ENCODE measurements at regions not wholly inside any gene's neighbourhood (a gene's known extent, or its start where the extent isn't known, plus 50 kb on each side); places are given as distances from the start of the nearest gene placed in this dataset.

DNA sequence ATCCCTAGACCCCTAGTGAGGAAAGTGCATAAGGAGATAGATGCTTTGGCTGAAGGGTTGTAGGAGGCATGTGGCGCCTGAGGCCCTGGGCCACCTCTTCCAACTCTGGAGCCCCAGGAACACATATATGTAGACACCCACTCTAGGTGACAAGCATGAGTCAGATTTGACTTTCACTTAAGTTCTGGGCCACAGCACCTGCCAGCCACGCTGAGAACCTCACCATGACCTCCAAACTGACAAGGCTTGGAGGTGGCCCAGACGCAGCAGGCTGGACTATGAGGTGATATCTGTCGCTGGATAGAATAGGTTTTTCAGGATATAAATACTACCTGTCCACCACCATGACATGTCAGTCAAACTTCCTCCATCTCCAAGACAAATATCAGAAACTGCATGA, 894.0 kb upstream of the ZNF722 start:
- Histone ChIP-seq H3K27ac (ENCODE audit: low read depth in 1 of 2, low read length in 2 of 2) (no peak overlapping the region), H3K4me1 (ENCODE audit: control insufficient read depth in 1 of 2, insufficient read depth in 2 of 2, low read length in 2 of 2) (no peaks in the 10 kb centered on the region), H3K4me3 (replicated peaks in 1 of 3; ENCODE audit: low read depth in 2 of 3, low read length in 3 of 3) (no peak overlapping the region), H2AFZ (ENCODE audit: insufficient read depth, low read depth, low read length, poor library complexity, severe bottlenecking) (no peak overlapping the region), H3K27me3 (ENCODE audit: control insufficient read depth in 2 of 2, insufficient read depth in 2 of 2, low read length in 2 of 2) (no peaks in the 10 kb centered on the region), H3K4me2 (replicated peaks; ENCODE audit: extremely low read depth, low read length, poor library complexity, severe bottlenecking) (no peak overlapping the region), H3K79me2 (ENCODE audit: insufficient read depth, low read length) (no peaks in the 10 kb centered on the region), H3K36me3 (replicated peaks in 1 of 2; ENCODE audit: control insufficient read depth in 1 of 2, insufficient read depth in 2 of 2, low read length in 2 of 2) (no peaks in the 10 kb centered on the region), H4K20me1 (ENCODE audit: insufficient read depth, low read length) (no peaks in the 10 kb centered on the region), H3K9me3 (replicated peaks in 1 of 2; ENCODE audit: control insufficient read depth in 1 of 2, insufficient read depth in 1 of 2, low read length in 2 of 2) (peaks cover 79 to 84% of the 10 kb centered on the region in 2 donors), H3K9ac (ENCODE audit: insufficient read depth, low read length, poor library complexity, severe bottlenecking) (no peak overlapping the region)
- Mint-ChIP-seq H3K27me3 (ENCODE audit: low read depth in 3 of 3) (peaks cover 0 to 2% (median 0%) of the 10 kb centered on the region in 3 donors), H3K4me1 (no peaks in the 10 kb centered on the region), H3K36me3 (no peaks in the 10 kb centered on the region), H3K4me3 (no peak overlapping the region), H3K9me3 (peaks cover 23 to 70% (median 49%) of the 10 kb centered on the region in 7 donors), H3K27ac (no peak overlapping the region)
- DNase-seq = no peak
- TF ChIP-seq CTCF (IDR thresholded peaks at IDR 0.05) = no peak
- intact Hi-C loops (cut with micrococcal nuclease) = loop anchor here in 1 of 2 donors (10.0 kb wide), 1 partner anchor 50 kb away; no protein-coding TSS in a partner anchor
- WGBS (ENCODE audit: insufficient coverage) = 60% methylated on average over 1 of the region's 4 CpGs

DNA sequence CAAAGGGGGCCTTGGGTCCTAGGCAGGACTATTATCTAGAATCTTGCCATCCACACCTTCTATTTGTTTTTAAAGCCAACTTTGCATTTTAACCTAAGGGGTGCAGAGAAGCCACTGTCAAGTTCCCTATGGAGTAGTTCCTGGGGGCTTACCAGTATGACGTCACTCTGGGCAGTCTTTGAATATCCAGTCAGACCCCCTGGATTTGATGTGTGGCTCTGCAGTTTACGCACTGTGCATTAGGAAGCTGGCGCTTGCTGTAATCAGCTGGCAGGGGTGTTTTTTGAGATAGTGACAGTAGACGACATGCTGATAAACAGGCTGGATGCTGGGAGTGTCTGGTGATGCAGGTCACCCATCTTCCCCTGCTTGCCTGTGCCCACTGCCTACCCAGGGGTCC, 892.7 kb upstream of the ZNF722 start:
- Histone ChIP-seq H3K4me1 (ENCODE audit: control insufficient read depth in 1 of 2, insufficient read depth in 2 of 2, low read length in 2 of 2) (no peaks in the 10 kb centered on the region), H2AFZ (ENCODE audit: insufficient read depth, low read depth, low read length, poor library complexity, severe bottlenecking) (no peak overlapping the region), H3K4me3 (replicated peaks in 1 of 3; ENCODE audit: low read depth in 2 of 3, low read length in 3 of 3) (no peak overlapping the region), H3K4me2 (replicated peaks; ENCODE audit: extremely low read depth, low read length, poor library complexity, severe bottlenecking) (no peak overlapping the region), H3K79me2 (ENCODE audit: insufficient read depth, low read length) (no peaks in the 10 kb centered on the region), H3K9ac (ENCODE audit: insufficient read depth, low read length, poor library complexity, severe bottlenecking) (no peak overlapping the region), H3K27ac (ENCODE audit: low read depth in 1 of 2, low read length in 2 of 2) (no peak overlapping the region), H4K20me1 (ENCODE audit: insufficient read depth, low read length) (no peaks in the 10 kb centered on the region), H3K36me3 (replicated peaks in 1 of 2; ENCODE audit: control insufficient read depth in 1 of 2, insufficient read depth in 2 of 2, low read length in 2 of 2) (no peaks in the 10 kb centered on the region), H3K9me3 (replicated peaks in 1 of 2; ENCODE audit: control insufficient read depth in 1 of 2, insufficient read depth in 1 of 2, low read length in 2 of 2) (peaks cover 66 to 79% of the 10 kb centered on the region in 2 donors), H3K27me3 (ENCODE audit: control insufficient read depth in 2 of 2, insufficient read depth in 2 of 2, low read length in 2 of 2) (no peaks in the 10 kb centered on the region)
- Mint-ChIP-seq H3K4me3 (no peak overlapping the region), H3K27me3 (ENCODE audit: low read depth in 3 of 3) (peaks cover 0 to 6% (median 0%) of the 10 kb centered on the region in 3 donors), H3K9me3 (peaks cover 20 to 65% (median 46%) of the 10 kb centered on the region in 7 donors), H3K27ac (no peak overlapping the region), H3K36me3 (no peaks in the 10 kb centered on the region), H3K4me1 (no peaks in the 10 kb centered on the region)
- WGBS (ENCODE audit: insufficient coverage) = 83% methylated on average over 4 of the region's 4 CpGs
- TF ChIP-seq CTCF (IDR thresholded peaks at IDR 0.05) = no peak
- intact Hi-C loops (cut with micrococcal nuclease) = loop anchor here in 1 of 2 donors (10.0 kb wide), 1 partner anchor 51 kb away; no protein-coding TSS in a partner anchor
- DNase-seq = no peak
